ENCODE measurements at regions not wholly inside any gene's neighbourhood (a gene's known extent, or its start where the extent isn't known, plus 50 kb on each side); places are given as distances from the start of the nearest gene placed in this dataset.

DNA sequence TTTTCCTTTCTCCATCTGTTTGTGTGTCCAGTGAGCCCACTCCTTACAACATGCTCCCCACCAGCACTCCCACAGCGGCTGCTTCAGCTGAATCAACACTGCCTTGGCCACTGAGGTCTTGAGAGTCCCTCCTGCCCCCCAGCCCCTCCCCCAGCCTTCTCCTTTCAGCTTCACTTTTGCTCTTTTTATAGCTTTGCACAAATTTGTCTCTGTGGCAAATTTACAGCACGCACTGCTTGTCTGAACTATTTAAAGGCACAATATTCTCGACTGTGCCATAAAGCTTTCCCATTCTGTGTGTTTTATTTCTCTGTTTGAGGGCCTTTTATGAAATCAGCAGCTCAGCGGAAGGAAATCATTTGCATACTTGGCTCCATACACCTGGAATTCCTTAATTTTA lies 579.3 kb downstream of the TOX3 start:
- H3K27ac ChIP-seq (replicated peaks in 1 of 4): no peak overlapping the region
- peaks cover 0 to 8% (median 0%) of the 10 kb centered on the region in 4 donors for H3K27me3 ChIP-seq
- H3K9me3 ChIP-seq: no peaks in the 10 kb centered on the region
- TF ChIP-seq POLR2A (IDR thresholded peaks at IDR 0.05; ENCODE audit: low read depth) (no peak), POLR2AphosphoS5 (IDR thresholded peaks at IDR 0.05) (no peak), EP300 (IDR thresholded peaks at IDR 0.05) (no peak)
- TF ChIP-seq, protein P1, sequence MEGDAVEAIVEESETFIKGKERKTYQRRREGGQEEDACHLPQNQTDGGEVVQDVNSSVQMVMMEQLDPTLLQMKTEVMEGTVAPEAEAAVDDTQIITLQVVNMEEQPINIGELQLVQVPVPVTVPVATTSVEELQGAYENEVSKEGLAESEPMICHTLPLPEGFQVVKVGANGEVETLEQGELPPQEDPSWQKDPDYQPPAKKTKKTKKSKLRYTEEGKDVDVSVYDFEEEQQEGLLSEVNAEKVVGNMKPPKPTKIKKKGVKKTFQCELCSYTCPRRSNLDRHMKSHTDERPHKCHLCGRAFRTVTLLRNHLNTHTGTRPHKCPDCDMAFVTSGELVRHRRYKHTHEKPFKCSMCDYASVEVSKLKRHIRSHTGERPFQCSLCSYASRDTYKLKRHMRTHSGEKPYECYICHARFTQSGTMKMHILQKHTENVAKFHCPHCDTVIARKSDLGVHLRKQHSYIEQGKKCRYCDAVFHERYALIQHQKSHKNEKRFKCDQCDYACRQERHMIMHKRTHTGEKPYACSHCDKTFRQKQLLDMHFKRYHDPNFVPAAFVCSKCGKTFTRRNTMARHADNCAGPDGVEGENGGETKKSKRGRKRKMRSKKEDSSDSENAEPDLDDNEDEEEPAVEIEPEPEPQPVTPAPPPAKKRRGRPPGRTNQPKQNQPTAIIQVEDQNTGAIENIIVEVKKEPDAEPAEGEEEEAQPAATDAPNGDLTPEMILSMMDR (IDR thresholded peaks at IDR 0.05): no peak
- H3K36me3 ChIP-seq: no peaks in the 10 kb centered on the region
- intact Hi-C loops (cut with DNase I): no loop called here
- 63% methylated on average over 4 of the region's 4 CpGs for WGBS
- no peak overlapping the region for H3K4me3 ChIP-seq
- H3K4me1 ChIP-seq: no peaks in the 10 kb centered on the region
- DNase-seq (ENCODE audit: extremely low spot score): no peak

DNA sequence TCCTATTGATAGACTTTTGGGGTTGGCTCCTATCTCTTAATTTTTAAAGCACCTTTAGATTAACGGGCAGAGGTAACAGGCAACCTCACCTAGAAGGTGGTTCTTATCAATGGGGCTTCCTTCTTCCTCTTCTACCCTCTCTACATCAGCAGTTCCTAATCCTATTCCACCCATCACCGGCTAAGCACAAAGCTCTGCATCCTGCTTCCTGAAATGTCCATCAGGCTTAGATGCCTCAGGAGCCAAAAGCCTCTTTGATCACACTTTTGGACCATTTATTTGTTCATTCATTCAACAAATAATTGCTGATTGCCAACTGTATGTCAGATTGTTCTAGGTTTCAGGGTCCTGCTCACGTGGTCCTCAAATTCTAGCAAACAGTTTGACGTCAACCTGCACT lies 586.0 kb downstream of the TOX3 start:
- Histone ChIP-seq H3K27me3 (peaks cover 0 to 5% (median 0%) of the 10 kb centered on the region in 4 donors), H3K4me1 (no peaks in the 10 kb centered on the region), H3K9me3 (no peaks in the 10 kb centered on the region), H3K4me3 (no peak overlapping the region), H3K36me3 (no peaks in the 10 kb centered on the region), H3K27ac (replicated peaks in 1 of 4) (no peak overlapping the region)
- no peak for DNase-seq (ENCODE audit: extremely low spot score)
- intact Hi-C loops (cut with DNase I): no loop called here
- no peak for TF ChIP-seq POLR2AphosphoS5 (IDR thresholded peaks at IDR 0.05)
- TF ChIP-seq EP300 (IDR thresholded peaks at IDR 0.05): no peak
- no peak for TF ChIP-seq POLR2A (IDR thresholded peaks at IDR 0.05; ENCODE audit: low read depth)
- TF ChIP-seq, protein P1 (IDR thresholded peaks at IDR 0.05): no peak
- WGBS: 85% methylated on average over 4 of the region's 4 CpGs

DNA sequence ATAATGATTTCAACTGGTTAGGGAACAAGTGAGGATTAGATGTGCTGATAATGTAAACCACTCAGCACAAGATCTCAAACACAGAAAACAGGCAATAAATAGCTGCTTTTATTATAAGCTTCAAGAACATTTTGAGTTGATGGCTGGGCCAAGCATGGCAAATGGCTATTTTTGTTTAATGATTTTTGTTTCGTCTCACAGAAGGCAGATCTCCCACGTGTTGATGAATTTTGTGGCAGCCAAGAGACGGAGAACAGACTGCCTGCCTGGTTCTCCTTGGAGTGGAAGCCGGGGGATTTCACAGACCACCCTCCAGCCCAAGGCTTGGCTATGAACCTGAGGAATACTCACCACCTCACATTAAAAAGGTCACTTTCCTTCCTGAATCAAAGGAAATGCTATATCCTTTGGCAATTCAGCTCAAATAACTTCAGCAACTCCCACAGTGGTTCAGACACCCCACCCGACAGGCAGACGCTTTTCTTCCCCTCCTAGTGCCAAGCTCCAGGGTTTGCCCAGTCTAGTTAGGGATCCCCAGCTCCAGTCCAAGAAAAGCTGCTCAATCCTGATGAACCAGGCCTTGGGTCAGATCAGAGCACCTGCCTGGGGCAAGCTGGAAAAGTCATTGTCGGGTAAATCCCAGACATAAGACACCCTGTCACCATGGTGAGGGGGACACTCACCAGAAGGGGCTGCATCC lies 593.5 kb downstream of the TOX3 start:
- Histone ChIP-seq H3K27me3 (peaks cover 0 to 9% (median 0%) of the 10 kb centered on the region in 4 donors), H3K27ac (replicated peaks in 1 of 4) (no peak overlapping the region), H3K4me3 (no peak overlapping the region), H3K9me3 (no peaks in the 10 kb centered on the region), H3K4me1 (no peaks in the 10 kb centered on the region), H3K36me3 (no peaks in the 10 kb centered on the region)
- WGBS: 41% methylated on average over 7 of the region's 7 CpGs
- TF ChIP-seq, protein P1 (IDR thresholded peaks at IDR 0.05): no peak
- no peak for TF ChIP-seq POLR2A (IDR thresholded peaks at IDR 0.05; ENCODE audit: low read depth)
- no peak for TF ChIP-seq POLR2AphosphoS5 (IDR thresholded peaks at IDR 0.05)
- TF ChIP-seq EP300 (IDR thresholded peaks at IDR 0.05): no peak
- no peak for DNase-seq (ENCODE audit: extremely low spot score)
- intact Hi-C loops (cut with DNase I): no loop called here

DNA sequence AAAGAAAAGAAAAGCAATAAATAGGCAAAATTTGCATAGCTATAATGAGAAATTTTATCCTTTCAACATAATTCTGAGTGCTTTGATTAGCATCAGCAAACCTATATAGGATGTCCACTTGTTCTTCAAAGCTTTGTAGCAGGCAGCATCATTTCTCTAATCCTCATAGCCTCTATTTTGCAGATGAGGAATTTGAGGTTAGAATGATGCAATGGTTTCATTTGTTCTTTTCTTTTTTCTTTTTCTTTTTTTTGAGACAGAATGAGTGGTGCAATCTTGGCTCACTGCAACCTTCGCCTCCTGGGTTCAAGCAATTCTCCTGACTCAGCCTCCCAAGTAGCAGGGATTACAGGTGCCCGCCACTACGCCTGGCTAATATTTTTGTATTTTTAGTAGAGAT lies 594.4 kb downstream of the TOX3 start:
- no peaks in the 10 kb centered on the region for H3K4me1 ChIP-seq
- 89% methylated on average over 3 of the region's 3 CpGs for WGBS
- intact Hi-C loops (cut with DNase I): no loop called here
- DNase-seq (ENCODE audit: extremely low spot score): no peak
- H3K9me3 ChIP-seq: no peaks in the 10 kb centered on the region
- peaks cover 0 to 9% (median 0%) of the 10 kb centered on the region in 4 donors for H3K27me3 ChIP-seq
- H3K4me3 ChIP-seq: no peak overlapping the region
- TF ChIP-seq, protein P1 (IDR thresholded peaks at IDR 0.05): no peak
- no peak for TF ChIP-seq EP300 (IDR thresholded peaks at IDR 0.05)
- TF ChIP-seq POLR2A (IDR thresholded peaks at IDR 0.05; ENCODE audit: low read depth): no peak
- no peak for TF ChIP-seq POLR2AphosphoS5 (IDR thresholded peaks at IDR 0.05)
- no peak overlapping the region for H3K27ac ChIP-seq (replicated peaks in 1 of 4)
- no peaks in the 10 kb centered on the region for H3K36me3 ChIP-seq
